ENCODE measurements at regions not wholly inside any gene's neighbourhood (a gene's known extent, or its start where the extent isn't known, plus 50 kb on each side); places are given as distances from the start of the nearest gene placed in this dataset.
A peak's percentile ranks its signal among the peaks of the same experiment; 100 is the strongest.

GRCh38 chr21:25459993-25460392 lies 147.3 kb downstream of the MRPL39 start:
- Histone ChIP-seq H3K4me3 (no peak overlapping the region), H3K27me3 (no peaks in the 10 kb centered on the region), H3K9me3 (no peaks in the 10 kb centered on the region), H3K4me1 (peaks cover 0 to 13% (median 7%) of the 10 kb centered on the region in 4 donors), H3K36me3 (no peaks in the 10 kb centered on the region), H3K27ac (no peak overlapping the region)
- no peak for ATAC-seq (ENCODE audit: low FRiP score in 2 of 2)
- no peak for TF ChIP-seq EP300 (IDR thresholded peaks at IDR 0.05)
- no peak for TF ChIP-seq POLR2A (IDR thresholded peaks at IDR 0.05)
- TF ChIP-seq POLR2AphosphoS5 (IDR thresholded peaks at IDR 0.05) = no peak
- TF ChIP-seq, protein P1, sequence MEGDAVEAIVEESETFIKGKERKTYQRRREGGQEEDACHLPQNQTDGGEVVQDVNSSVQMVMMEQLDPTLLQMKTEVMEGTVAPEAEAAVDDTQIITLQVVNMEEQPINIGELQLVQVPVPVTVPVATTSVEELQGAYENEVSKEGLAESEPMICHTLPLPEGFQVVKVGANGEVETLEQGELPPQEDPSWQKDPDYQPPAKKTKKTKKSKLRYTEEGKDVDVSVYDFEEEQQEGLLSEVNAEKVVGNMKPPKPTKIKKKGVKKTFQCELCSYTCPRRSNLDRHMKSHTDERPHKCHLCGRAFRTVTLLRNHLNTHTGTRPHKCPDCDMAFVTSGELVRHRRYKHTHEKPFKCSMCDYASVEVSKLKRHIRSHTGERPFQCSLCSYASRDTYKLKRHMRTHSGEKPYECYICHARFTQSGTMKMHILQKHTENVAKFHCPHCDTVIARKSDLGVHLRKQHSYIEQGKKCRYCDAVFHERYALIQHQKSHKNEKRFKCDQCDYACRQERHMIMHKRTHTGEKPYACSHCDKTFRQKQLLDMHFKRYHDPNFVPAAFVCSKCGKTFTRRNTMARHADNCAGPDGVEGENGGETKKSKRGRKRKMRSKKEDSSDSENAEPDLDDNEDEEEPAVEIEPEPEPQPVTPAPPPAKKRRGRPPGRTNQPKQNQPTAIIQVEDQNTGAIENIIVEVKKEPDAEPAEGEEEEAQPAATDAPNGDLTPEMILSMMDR (IDR thresholded peaks at IDR 0.05) = no peak
- DNase-seq = no peak
- WGBS, 2 donors = 95 to 100% methylated on average over 1 of the region's 1 CpG

DNA sequence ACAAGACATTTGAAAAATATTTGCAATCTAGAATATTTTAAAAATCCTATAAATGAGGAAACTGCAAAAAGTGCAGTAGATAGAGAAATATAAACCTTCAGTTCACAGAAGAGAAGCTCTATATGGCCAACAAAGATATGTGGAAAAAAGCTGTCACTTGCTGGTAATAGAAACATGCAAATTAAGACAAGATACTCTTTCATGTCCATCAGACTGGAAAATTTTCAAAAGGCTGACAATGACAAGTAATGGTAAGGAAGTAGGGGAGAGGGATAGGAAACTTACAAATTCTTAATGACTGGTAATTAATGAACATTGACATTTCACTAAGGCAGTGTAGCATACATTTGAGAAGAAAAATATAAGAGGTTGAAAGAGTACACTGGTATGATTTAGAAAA lies 147.9 kb downstream of the MRPL39 start:
- Histone ChIP-seq H3K36me3 (no peaks in the 10 kb centered on the region), H3K27me3 (no peaks in the 10 kb centered on the region)
- no peak for DNase-seq

GRCh38 chr21:25458484-25458883 lies 148.8 kb downstream of the MRPL39 start:
- 94 to 100% methylated on average over 1 of the region's 1 CpG for WGBS, 2 donors
- Histone ChIP-seq H3K27me3 (no peaks in the 10 kb centered on the region), H3K27ac (no peak overlapping the region), H3K9me3 (no peaks in the 10 kb centered on the region), H3K4me3 (no peak overlapping the region), H3K36me3 (no peaks in the 10 kb centered on the region), H3K4me1 (peaks cover 0 to 13% (median 7%) of the 10 kb centered on the region in 4 donors)
- DNase-seq = no peak
- no peak for ATAC-seq (ENCODE audit: low FRiP score in 2 of 2)
- TF ChIP-seq POLR2AphosphoS5 (IDR thresholded peaks at IDR 0.05) (no peak), EP300 (IDR thresholded peaks at IDR 0.05) (no peak)

More for the DNA sequence above, 147.9 kb downstream of the MRPL39 start:
- TF ChIP-seq POLR2A (IDR thresholded peaks at IDR 0.05) (no peak), POLR2AphosphoS5 (IDR thresholded peaks at IDR 0.05) (no peak), EP300 (IDR thresholded peaks at IDR 0.05) (no peak)
- TF ChIP-seq, protein P1 (IDR thresholded peaks at IDR 0.05) = no peak
- Histone ChIP-seq H3K4me1 (peaks cover 0 to 13% (median 7%) of the 10 kb centered on the region in 4 donors), H3K9me3 (no peaks in the 10 kb centered on the region), H3K27ac (no peak overlapping the region), H3K4me3 (no peak overlapping the region)
- no peak for ATAC-seq (ENCODE audit: low FRiP score in 2 of 2)

- Histone ChIP-seq H3K4me3 (no peak overlapping the region), H3K27me3 (no peaks in the 10 kb centered on the region), H3K36me3 (no peaks in the 10 kb centered on the region), H3K9me3 (no peaks in the 10 kb centered on the region), H3K27ac (no peak overlapping the region), H3K4me1 (peaks cover 0 to 13% (median 7%) of the 10 kb centered on the region in 4 donors)
- TF ChIP-seq POLR2AphosphoS5 (IDR thresholded peaks at IDR 0.05) (no peak), POLR2A (IDR thresholded peaks at IDR 0.05) (no peak), EP300 (IDR thresholded peaks at IDR 0.05) (no peak)
- TF ChIP-seq, protein P1 (IDR thresholded peaks at IDR 0.05) = no peak
- no peak for DNase-seq
- 87 to 88% methylated on average over 5 of the region's 5 CpGs for WGBS, 2 donors
- ATAC-seq (ENCODE audit: low FRiP score in 2 of 2) = no peak
These were observed 149.3 kb downstream of the MRPL39 start for GRCh38 chr21:25457946-25458345.

DNA sequence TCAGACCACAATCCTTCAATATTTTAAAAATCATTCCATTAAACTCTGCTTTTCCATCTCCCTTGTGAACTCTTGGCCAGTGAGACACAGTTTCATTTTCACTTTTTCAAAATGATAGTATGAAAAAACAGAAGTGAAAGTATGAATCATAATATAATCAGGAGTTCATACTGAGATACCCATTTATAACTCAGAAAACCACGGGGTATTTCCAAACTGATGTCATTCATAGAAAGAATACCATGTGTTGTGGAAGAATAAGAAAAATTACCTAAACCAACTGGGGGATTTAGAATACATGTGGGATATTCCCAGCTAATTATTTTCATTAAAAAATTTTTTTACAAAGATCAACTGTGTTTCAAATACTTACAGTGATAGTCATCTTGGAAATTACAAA lies 149.9 kb downstream of the MRPL39 start:
- TF ChIP-seq EP300 (IDR thresholded peaks at IDR 0.05) (no peak), POLR2AphosphoS5 (IDR thresholded peaks at IDR 0.05) (no peak), POLR2A (IDR thresholded peaks at IDR 0.05) (no peak)
- TF ChIP-seq, protein P1 (IDR thresholded peaks at IDR 0.05) = no peak
- H3K27me3 ChIP-seq = no peaks in the 10 kb centered on the region
- H3K4me1 ChIP-seq = peaks cover 0 to 13% (median 7%) of the 10 kb centered on the region in 4 donors
- no peaks in the 10 kb centered on the region for H3K36me3 ChIP-seq
- peak overlapping the region in 2 of 4 donors; percentile 26 to 34 for H3K27ac ChIP-seq
- ATAC-seq (ENCODE audit: low FRiP score in 2 of 2) (peak in 1 of 2 donors; percentile 67), DNase-seq (no peak)
- 5 to 6% methylated on average over 1 of the region's 1 CpG for WGBS, 2 donors
- H3K9me3 ChIP-seq = no peaks in the 10 kb centered on the region
- peak overlapping the region in 1 of 4 donors; percentile 3 for H3K4me3 ChIP-seq
